GM21423 (cell line): ENCODE measurements at regions not wholly inside any gene's neighbourhood (a gene's known extent, or its start where the extent isn't known, plus 50 kb on each side); places are given as distances from the start of the nearest gene placed in this dataset.
"Not testable (repeated sequence)": the region's sequence is repeated elsewhere in the genome, so short reads cannot be mapped to it uniquely, and the experiment has no call there.

ENCODE experiments used
- ATAC-seq: cut with Tn5 transposase; IDR thresholded peaks from one replicate; pipeline ENCODE4 v1.9.1; 2021; ENCODE audit warnings: mild to moderate bottlenecking, moderate library complexity; ENCODE audit not compliant: unreplicated experiment

DNA sequence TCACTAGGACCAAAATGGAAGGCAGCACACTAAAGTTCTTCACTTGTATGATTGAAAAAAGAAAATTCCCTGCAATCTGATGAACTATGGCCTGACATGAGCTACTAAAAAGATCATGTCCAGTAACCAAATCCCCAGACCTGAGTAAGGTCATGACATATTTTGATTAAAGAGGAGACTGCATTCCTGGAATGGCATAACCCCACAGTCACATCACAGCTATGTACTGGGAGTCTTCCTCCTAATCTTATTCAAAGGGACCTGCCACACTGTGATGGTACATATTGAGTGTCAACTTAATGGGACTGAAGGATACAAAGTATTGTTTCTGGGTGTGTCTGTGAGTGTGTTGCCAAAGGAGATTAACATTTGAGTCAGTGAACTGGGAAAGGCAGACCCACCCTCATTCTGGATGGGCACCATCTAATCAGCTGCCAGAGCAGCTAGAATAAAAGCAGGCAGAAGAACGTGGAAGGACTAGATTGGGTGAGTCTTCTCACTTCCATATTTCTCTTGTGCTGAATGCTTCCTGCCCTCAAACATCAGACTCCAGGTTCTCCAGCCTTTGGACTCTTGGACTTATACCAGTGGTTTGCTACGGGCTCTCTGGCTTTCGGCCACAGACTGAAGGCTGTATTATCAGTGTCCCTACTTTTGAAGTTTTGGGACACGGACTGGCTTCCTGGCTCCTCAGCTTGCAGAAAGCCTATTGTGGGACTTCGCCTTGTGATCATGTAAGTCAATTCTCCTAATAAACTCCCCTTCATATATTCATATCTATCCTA, 345.0 kb downstream of the TMEM38B start:
- ATAC-seq = no peak

DNA sequence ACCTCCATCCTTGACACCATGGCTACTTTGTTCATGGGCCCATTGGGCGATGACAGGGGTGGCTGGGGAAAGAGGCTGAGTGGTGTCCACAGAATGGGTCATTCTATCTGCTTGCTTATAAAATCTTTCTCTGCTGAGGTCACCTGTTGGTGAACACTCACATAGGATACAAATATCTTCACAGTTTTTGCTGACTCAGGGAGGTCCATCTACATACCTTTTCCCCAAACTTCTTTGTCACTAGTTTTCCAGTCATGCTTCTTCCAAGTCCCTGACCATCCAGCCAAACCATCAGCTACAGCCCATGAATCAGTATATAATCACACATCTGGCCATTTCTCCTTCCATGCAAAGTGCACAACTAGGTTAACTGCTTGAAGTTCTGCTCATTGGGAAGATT, 347.6 kb downstream of the TMEM38B start:
- not testable (repeated sequence) for ATAC-seq

DNA sequence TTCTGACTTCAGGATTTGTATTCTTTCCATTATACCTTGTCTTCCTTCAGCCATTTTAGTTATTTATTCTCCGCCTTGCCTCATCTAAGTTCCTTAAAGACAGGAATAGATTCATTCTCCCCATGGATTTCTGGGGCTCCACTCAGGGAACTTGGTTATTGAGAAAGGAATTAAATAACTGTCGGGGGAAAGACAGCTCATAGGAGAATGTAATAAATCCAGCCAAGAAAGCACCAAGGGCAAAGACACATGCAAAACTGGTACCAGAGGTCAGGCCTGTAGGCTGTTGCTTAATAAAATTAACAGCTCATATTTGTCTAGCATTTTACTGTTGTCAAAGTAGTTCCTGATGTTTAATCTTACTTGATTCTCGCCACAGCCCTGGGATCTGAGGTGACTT, 357.2 kb downstream of the TMEM38B start:
- no peak for ATAC-seq

DNA sequence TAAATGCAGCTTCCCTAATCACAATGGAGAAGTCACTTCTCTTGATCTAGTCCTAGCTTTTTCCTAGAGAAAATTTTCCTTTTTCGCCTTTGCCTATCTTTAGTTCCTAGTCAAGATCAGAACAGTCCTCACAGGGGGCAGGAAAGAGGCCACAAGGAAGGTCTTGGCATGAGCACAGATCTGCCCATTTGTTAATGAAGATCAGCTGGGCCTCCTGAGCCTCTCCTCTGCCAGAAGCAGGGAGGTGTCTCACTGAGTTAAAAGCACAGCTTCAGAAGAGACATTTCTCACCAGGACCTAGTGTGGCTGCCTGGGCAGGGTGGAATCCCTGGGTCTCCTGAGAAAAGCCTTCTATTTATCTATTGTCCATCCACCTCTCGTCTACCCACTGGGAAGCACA, 357.8 kb downstream of the TMEM38B start:
- no peak for ATAC-seq

DNA sequence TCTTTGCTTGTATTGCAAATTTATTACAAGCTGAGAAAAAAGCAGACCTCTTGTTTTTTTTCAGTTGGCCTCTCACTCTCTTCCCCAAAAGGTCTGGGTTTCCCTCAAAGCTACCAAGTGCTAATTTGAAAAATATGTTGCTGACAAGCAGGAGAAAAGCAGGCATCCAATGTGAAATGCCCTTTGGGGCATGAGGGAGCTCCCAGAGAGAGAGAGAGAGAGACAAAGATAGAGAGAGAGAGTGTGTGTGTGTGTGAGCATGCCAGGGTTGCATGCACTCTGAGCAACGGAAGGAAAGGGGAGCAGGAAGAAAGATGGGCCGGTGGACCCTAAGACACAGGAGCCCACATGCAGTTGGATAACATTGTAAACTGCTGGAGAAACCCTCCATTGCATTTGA, 358.4 kb downstream of the TMEM38B start:
- no peak for ATAC-seq

DNA sequence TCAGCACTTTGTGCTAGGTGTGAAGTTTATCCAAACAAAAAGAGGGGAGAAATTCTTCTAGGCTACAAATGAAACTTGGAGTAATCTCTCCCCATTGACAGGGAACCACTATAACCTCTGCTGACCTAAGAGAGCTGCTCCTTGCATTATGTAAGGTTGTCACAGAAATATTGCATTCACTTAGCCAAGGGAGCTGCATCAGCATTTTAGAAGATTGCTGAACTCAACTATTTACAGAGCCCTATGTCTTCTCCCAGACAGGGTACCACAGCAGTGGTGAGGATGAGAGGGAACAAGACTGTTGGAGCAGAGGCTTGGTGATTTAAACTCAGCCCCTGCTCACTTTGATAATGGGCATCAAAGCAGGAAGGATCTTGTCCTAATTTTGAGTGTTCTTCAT, 362.0 kb downstream of the TMEM38B start:
- ATAC-seq = no peak

DNA sequence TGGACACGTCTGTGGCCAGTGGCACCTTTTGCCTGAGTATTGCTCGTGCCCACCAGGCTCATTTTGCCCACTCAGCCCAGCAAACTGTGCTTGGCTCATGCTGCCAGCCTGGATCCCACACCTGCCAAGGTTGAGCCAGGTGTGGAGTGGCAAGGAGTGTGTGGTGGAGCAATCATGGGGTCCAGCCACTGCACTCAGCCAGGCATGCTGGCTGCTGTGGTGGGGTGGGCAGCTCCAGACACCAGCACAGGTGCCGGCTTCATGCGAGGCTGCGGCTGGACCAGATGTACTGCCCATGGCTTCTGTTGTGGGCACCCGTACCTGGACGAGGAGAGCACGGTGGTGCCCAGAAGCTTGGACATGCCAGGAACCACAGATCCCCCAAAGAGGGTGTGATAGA, 364.1 kb downstream of the TMEM38B start:
- no peak for ATAC-seq

DNA sequence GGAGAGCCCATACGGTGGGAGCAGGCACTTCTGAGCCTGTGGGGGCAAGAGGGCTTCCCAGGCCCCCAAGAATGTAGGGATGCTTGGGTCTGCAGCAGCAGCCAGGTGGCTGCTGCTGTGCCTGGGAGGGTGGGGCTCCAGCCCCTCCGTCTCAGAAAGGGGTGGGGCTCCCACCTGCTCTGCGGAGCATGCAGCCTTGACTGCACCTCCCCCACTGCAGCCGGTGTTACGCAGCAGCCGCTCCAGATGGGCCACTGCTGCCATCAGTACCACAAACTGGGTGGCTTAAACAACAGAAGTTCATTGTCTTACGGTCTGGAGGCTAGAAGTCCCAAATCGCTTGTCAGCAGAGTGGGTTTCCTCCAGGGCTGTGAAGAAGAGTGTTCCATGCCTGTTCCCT, 365.5 kb downstream of the TMEM38B start:
- no peak for ATAC-seq

DNA sequence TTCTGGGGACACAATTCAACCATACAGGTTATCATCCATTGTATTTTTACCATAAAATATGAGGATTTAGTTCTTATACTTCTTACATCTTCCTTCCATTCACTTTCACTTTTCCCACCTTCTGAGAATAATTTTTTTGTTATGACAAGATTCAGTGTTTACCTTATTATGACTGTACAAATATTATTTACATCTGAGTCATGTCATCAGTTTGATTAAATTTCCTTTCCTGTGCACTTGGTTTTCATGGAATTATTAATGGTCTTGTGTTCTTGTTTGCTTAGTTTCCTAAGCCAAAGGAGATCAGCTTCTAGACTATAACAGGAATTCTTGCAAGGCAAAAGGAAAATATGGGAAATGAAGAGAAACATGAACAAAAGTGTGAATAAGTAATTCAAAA, 366.5 kb downstream of the TMEM38B start:
- ATAC-seq = no peak

DNA sequence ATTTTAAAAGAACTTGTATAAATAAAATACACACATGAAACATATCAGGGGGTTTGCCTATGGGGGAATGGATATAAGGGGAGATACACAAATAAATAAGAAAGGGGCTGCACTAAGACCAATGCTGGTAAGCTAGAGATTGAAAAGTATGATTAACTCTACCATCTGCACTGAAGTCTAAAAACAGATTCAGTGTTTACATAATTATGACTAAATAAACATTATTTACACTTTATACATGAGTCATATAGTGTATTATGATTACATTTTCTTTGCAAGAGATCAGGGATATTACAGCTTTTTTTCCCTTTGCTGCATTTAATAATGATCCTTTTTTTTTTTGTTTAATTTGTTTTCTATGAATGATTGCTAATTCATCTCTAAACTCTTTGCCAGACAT, 367.9 kb downstream of the TMEM38B start:
- no peak for ATAC-seq

DNA sequence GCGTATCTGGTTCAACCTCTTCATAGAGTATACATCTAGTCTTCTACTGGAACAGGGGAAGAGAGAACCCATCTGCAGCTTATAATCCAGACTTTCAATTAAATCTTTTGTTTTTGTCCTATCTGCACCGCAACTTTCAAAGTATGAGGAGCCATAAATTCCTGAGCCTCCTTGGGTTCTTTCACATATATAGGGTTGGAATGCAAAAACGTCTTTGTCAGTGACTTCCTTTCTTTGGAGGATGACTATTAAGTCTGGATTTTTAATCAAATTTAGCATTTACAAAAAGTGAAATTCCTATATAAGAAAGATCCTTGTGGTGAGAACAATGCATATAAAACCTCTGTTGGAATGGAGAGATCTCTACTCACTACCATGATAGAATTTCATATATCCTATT, 370.8 kb downstream of the TMEM38B start:
- no peak for ATAC-seq

DNA sequence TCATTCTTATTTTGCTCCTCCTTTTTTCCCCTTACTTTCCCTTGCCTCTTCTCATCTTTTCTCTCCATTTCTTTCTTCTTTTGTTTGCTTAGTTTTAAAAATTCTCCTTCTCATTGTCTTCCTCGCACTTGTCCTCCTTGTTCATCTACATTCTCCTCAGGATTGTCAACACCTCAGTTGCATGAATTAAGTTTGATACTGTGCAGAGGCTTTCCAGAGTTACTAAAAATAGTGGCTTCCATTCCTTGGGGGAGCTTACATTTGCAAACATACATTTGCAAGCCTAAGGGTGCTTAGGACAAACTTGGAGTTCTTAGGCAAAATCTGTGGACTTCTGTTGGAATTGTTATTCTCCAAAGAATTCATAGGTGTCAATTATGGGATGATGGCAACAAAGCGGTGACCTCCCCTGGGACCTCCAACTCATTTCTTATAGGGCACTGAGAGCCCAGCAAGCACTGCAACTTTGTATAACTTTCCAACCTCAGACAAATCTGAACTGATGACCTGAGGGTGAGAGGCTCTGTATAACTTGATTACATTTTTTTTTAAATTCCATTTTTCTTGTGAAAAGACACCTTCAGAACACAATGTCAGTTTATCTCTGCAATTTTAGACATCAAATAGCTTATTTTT, 371.4 kb downstream of the TMEM38B start:
- no peak for ATAC-seq

DNA sequence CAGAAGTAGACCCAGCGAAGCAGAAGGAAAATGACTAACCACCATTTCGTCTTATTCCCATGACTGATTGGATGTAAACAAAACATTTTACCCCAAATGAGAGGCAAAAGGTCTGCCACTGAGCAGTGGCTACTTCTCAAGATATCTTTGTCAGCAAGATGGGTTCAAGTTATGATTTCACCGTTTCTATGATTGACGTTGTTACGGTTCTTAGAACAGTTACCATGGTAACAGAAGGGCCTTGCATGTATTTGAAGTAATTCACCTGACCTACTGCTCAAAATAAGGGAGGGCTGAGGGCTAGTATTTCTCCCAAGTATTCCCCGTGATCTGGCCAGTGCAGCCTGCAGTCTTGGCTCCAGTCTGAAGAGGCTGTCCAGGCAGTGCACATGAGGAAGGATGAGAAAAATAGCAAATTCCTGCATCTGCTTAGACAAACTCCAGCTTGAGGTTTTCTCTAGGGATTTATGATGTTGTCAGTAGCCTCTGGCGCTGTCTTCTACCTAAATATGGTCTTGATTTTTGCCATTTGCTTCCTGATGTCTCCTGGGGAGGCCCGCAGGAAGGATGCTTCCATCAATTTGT, 372.7 kb downstream of the TMEM38B start:
- ATAC-seq = no peak

DNA sequence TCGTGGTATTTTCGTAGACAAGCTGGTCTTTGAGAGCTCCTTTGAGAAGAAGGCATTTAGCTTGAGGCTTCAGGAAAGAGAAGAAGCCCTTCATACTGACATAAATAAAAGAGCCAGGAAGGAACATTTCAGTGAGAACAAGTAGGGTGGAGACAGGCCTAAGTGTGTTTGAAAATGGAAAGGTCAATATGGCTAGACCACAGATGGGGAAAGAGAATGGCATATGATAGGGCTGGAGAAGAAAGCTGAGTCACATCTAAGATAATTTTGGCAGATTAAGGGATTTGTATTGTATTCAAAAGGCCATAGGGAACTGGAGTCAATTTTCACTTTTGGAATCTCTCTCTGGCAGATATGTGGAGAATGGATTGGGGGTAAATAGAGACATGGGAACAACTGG, 374.9 kb downstream of the TMEM38B start:
- no peak for ATAC-seq

DNA sequence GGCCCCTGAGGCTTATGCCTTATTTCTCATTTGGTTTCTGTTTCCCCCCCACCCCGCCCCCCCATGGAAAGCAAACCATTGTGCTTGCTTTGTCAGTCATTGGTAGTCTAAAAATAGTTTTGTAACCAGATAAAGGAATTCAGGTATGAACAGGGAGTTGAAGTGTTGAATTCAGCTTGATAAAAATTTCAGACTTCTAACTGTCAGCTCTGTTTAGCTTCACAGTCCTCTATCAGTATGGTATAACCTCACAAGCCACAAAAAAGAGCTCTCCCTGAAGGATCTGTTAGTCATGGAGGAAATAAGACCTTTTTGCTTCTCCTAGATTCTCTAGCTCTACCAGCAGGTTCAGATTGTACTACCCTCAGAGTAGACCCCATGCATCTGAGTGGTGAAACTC, 378.1 kb downstream of the TMEM38B start:
- no peak for ATAC-seq

DNA sequence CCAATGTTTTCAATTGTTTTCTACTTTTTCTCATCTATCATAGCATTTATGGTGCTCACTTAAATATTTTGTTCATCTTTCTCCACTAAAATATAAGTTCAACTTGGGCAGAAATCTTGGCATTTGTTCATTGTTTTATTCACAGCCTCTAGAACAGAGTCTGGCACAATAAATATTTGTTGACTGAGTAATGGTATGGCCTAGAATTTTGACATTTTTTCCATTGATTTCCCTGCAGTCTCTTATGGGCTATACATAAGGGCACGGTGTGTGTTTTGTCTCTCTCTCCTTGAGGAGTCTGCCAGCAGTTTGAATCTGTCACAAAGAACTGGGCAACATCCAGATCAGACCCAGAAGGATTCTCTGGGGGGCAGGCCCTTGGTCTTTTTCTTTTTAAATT, 379.7 kb downstream of the TMEM38B start:
- ATAC-seq = no peak

DNA sequence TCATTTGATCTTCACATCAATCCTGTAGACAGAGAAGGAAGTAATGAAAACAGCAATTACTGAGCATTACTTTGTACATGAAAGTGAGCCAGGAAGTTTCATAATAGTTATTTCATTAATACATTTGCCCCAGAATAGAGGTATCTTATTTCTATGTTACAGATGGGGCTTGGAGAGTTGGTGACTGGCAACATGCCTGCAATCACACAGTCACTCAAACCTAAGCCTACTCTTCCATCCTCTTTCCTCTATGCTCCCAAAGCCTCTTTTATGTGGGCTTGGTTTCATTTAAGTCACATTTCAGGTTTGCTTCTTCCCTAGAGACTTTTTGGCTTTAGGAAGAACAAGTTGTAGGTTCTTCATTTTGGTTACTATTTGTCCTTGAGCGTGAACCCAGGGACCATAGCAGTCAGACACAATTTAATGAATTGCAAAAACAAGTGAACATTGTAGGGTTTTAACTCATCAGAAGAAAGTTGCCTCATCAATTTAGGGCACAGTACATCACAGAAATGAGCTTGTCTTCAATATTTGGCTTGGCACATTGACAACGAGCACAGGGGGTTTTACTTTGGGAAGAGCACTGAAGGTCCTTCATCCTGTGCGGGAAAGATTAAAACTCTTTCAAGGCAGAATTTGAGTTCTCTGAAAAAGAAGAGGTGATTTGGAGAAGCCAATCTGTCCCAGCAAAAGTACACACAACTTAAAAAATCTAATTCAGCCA, 381.1 kb downstream of the TMEM38B start:
- ATAC-seq = no peak

DNA sequence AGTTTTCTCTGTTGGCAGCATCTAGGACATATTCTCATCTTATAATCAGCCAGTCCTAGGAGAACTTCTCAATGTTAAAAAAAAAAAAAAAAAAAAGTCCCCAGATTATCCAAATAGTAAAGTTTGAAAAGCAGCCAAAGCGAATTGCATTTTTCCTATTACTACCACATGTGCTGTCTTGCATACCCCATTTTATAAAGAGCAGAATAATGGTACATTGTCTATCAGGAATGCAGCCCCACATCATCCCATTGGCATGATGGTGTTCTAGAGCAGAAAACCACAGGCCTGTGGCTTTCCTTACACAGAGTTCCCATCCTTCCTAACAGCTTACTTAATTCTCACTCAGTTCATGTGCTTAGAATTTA, 381.6 kb downstream of the TMEM38B start:
- no peak for ATAC-seq

DNA sequence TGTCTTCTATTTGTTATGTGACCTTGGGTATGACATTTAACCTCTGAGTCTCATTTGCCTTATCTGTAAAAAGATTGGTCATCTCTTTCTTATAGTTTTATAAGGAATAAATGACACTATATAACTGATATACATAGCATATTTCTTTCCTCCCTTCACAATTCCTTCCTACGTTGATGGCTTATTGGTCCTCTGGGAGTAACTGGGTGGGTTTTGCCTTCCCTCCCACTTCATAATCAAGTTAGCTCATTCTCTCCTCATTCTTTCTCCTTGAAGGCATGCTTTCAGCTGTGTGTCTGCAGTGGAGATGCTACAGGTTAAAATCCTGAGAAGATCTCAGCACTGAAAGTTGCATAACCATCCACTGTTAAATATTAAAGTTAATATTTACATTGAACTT, 382.4 kb downstream of the TMEM38B start:
- no peak for ATAC-seq

DNA sequence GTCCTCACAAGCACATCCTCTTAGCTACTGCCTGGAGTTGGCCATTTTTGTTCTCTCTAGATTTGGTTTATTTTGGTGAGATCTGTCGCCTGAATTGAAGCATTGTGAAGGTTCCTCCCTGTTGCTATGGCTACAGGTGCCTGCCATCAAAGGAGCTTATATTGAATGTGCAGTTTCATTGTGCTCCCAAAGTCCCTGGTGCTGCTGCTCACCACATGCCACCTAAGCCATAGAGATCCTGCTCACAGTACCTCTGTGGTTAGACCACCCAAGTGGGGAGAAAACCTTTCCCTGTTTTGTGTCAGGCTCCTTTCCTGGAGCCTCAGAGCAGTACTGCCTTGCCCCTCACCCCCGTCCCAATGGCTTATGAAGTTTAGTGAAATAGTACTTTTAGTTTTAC, 383.4 kb downstream of the TMEM38B start:
- ATAC-seq = no peak

DNA sequence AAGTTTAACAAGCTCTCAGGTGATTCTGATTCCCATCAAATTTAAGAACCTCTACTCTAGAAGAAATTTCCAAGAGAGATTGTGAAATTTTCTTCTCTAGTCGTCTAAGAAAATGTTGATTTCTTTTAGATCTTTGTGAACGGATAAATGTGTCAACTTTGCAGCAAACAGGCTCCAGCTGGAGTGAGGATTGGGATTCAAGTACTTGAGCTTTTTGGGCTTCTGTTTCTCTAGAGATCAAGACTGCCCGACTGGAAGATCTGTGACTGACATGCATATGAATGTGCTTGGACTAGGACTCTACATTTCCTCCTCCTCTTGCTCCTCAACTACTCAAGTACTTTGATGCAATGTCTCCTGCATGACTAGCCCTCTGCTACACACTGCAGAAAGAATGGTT, 388.3 kb downstream of the TMEM38B start:
- no peak for ATAC-seq

DNA sequence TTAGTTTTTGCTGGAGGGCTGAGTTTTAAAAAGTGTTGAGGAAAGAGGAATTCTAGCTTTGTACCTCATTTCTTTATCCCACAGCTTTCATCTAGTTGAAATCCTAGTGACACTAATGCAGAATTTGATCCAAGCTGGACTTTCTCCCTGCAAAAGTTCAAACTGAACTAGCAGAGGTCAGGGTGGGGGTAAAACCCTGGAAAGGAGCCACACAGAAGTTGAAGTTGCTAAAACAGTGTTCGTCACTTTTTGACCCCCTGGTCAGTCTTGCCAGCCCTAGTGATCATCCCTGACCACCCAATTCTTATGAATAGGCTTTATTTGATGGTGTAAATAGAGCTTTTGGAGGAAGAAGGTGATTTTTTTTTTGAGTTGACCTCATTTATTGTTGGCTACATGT, 390.4 kb downstream of the TMEM38B start:
- no peak for ATAC-seq
